Choroid plexus epithelial cell (primary cell): ENCODE measurements at regions not wholly inside any gene's neighbourhood (a gene's known extent, or its start where the extent isn't known, plus 50 kb on each side); places are given as distances from the start of the nearest gene placed in this dataset.

Experiments
- DNase-seq: peaks from one replicate; pipeline ENCODE4 v3.0.0-alpha.2; 2010; ENCODE audit warnings: low read depth
- H3K4me3 ChIP-seq: 2 replicates; pipeline ENCODE4 v1.5.1; 2011; ENCODE audit warnings: low read depth, mild to moderate bottlenecking, control low read depth, low read length, moderate library complexity
- CTCF ChIP-seq: conservative IDR thresholded peaks from 2 replicates; pipeline ENCODE4 v1.5.1; 2011; ENCODE audit warnings: low read depth, mild to moderate bottlenecking, control low read depth, inconsistent platforms, low read length, moderate library complexity

- DNase-seq, result no peak
- no peak for TF ChIP-seq CTCF
- no peak overlapping the region for H3K4me3 ChIP-seq
Observed at GRCh38 chr6:168212362-168212761, 107.2 kb downstream of the DACT2 start.

DNA sequence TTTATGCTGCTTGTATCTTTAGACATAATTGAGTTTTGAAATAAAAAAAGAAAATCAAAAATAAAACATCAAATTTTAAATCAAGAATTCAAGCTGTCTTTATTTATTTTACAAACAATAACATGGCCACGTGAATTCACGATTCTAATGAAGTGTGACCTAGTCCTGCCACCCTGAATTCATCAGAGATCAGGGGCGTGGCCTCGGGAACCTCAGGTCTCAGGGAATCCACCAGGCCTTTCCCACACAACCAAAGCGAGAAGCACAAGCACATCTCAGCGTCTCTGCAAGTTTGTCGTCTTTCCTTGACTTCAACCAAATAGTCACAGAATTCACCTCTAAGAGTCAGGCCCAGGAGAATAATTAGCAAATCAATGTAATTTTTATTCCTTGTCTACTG is 107.9 kb downstream of the DACT2 start:
- H3K4me3 ChIP-seq, result no peak overlapping the region
- no peak for TF ChIP-seq CTCF
- DNase-seq, result no peak

DNA sequence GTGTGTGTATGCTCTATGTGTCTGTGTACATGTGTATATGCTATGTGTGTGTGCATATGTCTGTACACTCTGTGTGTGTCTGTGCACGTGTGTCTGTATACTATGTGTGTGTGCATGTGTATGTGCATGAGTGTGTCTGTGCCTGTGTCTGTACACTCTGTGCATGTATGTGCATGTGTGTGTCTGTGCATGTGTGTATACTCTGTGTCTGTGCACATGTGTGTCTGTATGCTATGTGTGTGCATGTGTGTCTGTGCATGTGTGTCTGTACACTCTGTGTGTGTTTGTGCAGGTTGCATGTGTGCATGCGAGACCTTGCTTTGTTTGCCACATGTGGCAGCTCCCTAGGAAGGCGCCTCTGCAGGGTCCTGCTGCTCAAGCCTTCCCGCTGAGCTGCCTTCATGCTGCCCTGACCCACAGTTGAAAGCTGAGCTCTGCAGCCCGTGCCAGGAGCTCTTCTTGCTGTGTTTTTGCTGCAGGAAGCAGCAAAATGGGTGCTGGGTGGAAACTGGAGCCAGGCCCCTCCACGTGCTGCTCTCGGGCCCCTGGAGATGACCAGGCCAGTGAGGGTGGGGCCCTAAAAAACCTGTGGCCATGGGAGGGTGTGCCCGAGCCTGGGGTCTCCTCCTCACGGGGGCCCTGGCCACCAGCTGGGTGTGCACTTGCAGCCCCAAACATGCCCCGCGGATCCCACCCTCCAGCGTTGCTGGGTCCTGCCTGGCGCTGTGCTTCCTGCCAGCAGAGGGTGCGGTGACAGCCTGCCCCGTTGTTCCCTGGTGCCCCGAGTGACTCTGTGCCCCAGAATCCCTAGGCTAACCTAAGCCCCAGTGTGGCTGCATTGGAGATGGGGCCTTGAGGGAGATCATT is 109.1 kb downstream of the DACT2 start:
- no peak for TF ChIP-seq CTCF
- no peak overlapping the region for H3K4me3 ChIP-seq
- DNase-seq, result peak; percentile 64

DNA sequence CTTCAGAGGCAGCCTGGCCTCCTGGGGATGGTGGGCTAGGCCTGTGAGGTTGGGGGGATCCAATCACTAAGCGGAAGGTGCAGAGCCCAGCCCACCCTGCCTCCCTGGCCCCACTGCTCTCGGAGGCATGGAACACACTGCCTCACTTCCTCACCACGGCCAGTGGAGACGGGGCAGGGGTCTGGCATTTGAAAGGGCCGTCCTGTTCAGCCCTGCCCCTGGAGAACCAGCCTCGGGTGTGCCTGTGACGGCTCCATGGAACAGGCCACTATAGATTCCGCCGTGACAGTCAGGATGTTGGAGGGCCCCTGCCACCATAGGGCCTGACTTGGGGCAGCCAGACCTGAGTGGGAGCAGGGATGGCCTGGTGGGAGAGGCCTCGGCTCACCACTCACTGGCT is 110.2 kb downstream of the DACT2 start:
- no peak for DNase-seq
- H3K4me3 ChIP-seq, result no peak overlapping the region
- TF ChIP-seq CTCF, result no peak

DNA sequence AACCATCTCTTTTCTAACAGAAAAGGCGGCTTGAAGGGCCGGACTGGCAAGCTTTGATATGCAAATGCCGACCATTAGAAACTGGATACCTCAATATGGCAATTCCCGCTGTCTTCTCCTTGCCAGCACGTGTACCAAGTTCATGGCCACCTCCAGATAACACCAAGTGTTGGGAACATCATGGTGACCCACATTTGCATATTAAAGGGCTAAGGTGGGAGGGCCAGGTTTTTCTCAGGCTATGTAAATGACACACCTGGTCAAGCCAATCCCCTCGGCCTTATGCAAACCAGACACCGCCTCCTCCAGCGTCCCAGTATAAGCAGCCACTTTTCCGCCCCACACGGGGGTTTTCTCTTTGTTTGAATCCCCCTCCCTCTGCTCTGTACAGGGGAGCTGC is 110.7 kb downstream of the DACT2 start:
- H3K4me3 ChIP-seq, result no peak overlapping the region
- DNase-seq, result no peak
- no peak for TF ChIP-seq CTCF

- DNase-seq, result no peak
- TF ChIP-seq CTCF, result no peak
- no peak overlapping the region for H3K4me3 ChIP-seq
Observed at GRCh38 chr6:168208402-168208801, 111.2 kb downstream of the DACT2 start.

DNA sequence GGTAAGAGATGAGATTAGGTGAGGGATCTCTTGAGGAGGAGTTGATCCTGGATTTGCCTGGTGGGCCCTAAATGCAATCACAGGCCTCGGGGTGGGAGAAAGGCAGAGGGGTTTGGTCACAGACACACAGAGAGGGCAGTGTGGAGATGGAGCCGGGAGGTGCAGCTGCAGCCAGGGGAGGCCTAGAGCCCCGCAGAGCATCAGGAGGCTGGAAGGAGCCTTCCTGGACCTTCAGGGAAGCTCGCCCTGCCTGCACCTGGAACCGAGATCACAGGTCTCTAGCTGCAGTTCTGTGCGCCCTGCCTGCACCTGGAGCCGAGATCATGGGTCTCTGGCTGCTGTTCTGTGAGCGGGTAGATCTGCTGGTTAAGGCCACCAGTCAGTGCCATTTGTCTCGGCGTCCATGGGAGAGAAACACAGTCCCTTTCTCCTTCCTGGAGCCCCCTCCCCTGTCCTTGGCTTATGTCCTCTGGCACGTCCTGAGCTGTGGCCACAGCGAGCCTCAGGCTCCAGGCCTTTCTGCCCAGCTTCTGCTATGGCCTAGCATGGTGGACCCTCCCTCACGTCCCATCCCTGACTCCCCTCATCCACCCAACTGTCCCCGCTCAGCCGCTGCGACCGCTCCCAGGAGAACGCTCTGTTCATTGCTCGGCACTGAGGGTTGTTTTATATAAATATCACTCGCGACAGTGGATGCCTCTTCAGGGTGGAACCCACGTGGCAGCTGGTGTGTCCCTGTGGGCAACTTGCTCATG is 112.0 kb downstream of the DACT2 start:
- no peak for DNase-seq
- no peak overlapping the region for H3K4me3 ChIP-seq
- TF ChIP-seq CTCF, result no peak
